ENCODE measurements at regions not wholly inside any gene's neighbourhood (a gene's known extent, or its start where the extent isn't known, plus 50 kb on each side); places are given as distances from the start of the nearest gene placed in this dataset.
"Not testable (repeated sequence)": the region's sequence is repeated elsewhere in the genome, so short reads cannot be mapped to it uniquely, and the experiment has no call there.

DNA sequence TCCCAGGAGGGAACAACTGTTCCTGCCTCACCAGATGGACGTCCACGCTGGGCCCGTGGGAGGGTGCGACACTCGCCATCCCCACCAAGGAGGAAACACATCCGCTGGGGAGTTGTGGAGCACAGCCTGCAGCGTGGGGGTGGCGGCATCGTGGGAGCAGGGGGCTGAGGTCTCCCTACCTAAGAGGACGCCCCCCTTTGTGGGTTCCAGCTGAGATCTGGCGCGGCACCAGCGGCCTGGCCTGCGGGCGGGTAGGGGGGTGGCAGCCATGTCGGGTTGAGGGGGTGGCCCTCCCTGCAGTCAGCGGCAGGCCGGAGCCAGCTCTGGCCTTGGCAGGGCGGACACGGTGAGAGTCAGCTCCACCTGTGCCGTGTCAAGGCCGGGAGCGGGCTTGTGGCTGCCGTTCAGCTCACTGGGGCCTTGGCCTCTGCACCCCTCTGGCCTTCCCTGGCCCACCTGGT, 116.7 kb upstream of the CIBAR2 start:
- in situ Hi-C loops (cut with MboI; ENCODE audit: low pct_unique_long_range_greater_than_20kb, low sequenced_read_pairs, unreplicated experiment): no loop called here
- TF ChIP-seq, protein P1, sequence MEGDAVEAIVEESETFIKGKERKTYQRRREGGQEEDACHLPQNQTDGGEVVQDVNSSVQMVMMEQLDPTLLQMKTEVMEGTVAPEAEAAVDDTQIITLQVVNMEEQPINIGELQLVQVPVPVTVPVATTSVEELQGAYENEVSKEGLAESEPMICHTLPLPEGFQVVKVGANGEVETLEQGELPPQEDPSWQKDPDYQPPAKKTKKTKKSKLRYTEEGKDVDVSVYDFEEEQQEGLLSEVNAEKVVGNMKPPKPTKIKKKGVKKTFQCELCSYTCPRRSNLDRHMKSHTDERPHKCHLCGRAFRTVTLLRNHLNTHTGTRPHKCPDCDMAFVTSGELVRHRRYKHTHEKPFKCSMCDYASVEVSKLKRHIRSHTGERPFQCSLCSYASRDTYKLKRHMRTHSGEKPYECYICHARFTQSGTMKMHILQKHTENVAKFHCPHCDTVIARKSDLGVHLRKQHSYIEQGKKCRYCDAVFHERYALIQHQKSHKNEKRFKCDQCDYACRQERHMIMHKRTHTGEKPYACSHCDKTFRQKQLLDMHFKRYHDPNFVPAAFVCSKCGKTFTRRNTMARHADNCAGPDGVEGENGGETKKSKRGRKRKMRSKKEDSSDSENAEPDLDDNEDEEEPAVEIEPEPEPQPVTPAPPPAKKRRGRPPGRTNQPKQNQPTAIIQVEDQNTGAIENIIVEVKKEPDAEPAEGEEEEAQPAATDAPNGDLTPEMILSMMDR (IDR thresholded peaks at IDR 0.05; ENCODE audit: extremely low read depth, insufficient read depth, missing control alignments): no peak
- DNase-seq (ENCODE audit: low spot score): no peak

DNA sequence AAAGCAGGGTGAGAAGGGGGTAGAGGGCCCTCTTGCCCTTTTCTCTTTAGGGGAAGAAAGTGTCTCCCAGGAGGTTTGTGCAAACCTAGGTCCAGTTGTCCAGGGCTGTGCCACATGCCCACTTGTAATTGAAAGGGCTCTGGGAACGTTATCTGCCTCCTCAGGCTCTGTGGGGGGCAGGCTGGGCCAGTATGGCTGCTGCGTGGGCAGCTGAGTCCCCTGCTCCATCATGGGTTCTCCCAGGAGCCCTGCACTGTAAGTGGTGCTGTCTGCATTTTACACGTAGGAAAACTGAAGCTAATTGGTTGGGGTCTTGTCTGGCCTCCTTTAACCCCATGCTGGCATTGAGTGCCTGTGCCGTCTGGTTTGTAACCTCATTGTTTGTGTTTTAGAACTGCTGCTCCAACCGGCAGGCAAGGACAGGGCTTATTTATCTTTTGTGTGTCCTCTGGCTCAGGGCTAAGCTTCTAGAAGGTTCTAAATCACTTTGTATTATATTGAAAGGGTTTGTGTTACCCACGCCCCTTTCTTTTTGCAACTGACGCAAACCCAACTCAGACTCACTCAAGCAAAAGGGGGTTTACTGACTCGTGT, 117.7 kb upstream of the CIBAR2 start:
- DNase-seq (ENCODE audit: low spot score): no peak
- in situ Hi-C loops (cut with MboI; ENCODE audit: low pct_unique_long_range_greater_than_20kb, low sequenced_read_pairs, unreplicated experiment): no loop called here
- TF ChIP-seq, protein P1 (IDR thresholded peaks at IDR 0.05; ENCODE audit: extremely low read depth, insufficient read depth, missing control alignments): no peak

- in situ Hi-C loops (cut with MboI; ENCODE audit: low pct_unique_long_range_greater_than_20kb, low sequenced_read_pairs, unreplicated experiment); DNase-seq (ENCODE audit: low spot score): not testable (repeated sequence)
Observed at GRCh38 chr16:85230764-85231383, 118.6 kb upstream of the CIBAR2 start.

DNA sequence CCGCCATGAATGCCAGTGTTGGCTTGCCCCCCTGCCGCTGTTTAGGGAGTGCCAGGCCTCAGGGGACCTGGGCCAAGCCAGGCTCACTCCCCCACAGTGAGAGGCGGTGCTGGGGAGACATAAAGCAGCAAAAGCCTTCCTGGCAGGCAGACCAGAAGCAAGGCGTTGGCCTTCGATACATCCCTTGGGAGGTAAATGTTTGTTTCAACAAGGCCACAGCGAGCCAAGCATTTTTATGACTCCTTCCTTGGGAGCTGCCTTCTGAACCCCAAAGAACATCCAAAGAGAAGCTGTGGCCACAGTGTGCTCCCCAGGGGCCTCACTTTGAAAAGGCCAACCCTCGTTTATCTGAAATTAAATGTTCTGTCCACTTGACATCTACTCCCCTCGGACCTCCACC, 119.7 kb upstream of the CIBAR2 start:
- TF ChIP-seq, protein P1 (IDR thresholded peaks at IDR 0.05; ENCODE audit: extremely low read depth, insufficient read depth, missing control alignments): no peak
- DNase-seq (ENCODE audit: low spot score): no peak
- in situ Hi-C loops (cut with MboI; ENCODE audit: low pct_unique_long_range_greater_than_20kb, low sequenced_read_pairs, unreplicated experiment): no loop called here

DNA sequence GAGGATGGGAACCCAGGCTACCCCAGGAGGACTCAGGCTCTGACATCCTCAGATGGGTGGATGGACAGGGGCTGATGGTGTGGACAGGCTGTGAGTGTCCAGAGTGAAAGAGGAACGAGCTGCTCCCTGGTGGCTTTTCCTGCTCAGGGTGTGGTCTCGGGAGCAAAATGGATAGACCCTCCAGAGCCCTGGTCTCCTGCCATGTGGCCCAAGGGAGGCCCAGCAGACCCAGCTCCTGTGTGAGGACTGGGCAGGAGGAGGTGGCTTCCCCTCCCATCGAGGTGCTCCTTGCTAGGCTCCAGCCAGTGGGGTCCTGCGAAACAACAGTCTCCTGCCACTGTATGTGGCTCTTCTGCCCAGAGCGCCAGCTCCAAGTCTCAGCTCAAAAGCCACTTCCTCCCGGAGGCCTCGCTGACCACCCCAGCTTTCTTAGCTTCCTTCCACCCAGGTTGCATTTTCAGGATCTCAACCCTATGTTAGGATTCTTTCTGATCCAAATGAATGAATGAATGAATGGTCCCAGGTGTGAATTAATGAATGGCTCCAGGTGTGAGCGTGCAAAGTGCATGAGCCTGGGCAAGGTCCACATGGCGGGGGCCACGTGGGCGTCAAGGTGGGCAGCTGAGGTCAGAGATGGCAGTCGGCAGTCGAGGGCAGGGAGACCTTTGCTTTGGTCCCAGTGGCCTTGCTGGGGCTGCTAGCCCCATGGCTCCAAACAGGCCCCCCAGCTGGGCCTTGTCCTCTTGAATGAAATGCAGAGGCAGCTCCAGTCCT, 120.3 kb upstream of the CIBAR2 start:
- TF ChIP-seq, protein P1 (IDR thresholded peaks at IDR 0.05; ENCODE audit: extremely low read depth, insufficient read depth, missing control alignments): no peak
- in situ Hi-C loops (cut with MboI; ENCODE audit: low pct_unique_long_range_greater_than_20kb, low sequenced_read_pairs, unreplicated experiment): no loop called here
- no peak for DNase-seq (ENCODE audit: low spot score)

DNA sequence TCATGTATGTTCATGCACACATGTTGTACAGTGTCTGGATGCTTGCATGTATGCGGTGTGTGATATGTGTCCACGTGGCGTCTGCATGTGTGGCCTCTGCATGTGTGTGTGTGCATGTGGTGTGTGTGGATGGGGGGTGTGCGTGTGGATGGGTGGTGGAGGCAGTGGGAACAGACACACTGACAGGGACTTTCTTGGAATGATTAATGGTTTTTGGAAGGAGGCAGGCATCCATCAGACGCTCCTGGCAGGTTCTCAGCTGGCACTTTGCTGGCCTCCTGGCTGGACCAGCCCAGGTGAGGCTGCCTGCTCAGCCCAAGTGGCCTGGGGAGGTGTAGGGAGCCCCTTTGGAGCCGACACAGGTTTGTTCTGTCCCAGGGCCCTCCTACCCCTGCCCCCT, 121.2 kb upstream of the CIBAR2 start:
- DNase-seq (ENCODE audit: low spot score): no peak
- TF ChIP-seq, protein P1 (IDR thresholded peaks at IDR 0.05; ENCODE audit: extremely low read depth, insufficient read depth, missing control alignments): no peak
- in situ Hi-C loops (cut with MboI; ENCODE audit: low pct_unique_long_range_greater_than_20kb, low sequenced_read_pairs, unreplicated experiment): no loop called here
